ENCODE measurements at regions not wholly inside any gene's neighbourhood (a gene's known extent, or its start where the extent isn't known, plus 50 kb on each side); places are given as distances from the start of the nearest gene placed in this dataset.
A peak's percentile ranks its signal among the peaks of the same experiment; 100 is the strongest.

DNA sequence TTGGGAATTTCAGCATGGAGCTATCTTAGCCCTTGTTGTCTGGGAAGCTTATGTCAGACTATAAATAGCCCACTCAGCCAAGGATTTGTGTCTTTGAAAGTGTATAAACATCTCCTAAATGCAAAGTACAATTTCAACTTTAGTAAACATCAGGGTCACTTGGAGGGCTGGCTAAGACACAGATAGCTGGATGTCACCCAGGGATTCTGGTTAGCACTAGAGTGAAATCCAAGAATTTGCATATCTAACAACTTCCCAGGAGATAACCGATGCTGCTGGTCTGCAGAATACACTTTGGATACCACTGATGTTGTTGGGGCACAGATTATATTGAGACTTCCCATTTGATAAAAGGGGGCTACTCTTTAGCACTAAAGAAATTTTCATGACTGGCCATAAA, 130.9 kb downstream of the PAX1 start:
- Mint-ChIP-seq H3K36me3 (no peaks in the 10 kb centered on the region), H3K9me3 (peaks cover 2 to 17% (median 7%) of the 10 kb centered on the region in 6 donors), H3K4me3 (no peak overlapping the region)

DNA sequence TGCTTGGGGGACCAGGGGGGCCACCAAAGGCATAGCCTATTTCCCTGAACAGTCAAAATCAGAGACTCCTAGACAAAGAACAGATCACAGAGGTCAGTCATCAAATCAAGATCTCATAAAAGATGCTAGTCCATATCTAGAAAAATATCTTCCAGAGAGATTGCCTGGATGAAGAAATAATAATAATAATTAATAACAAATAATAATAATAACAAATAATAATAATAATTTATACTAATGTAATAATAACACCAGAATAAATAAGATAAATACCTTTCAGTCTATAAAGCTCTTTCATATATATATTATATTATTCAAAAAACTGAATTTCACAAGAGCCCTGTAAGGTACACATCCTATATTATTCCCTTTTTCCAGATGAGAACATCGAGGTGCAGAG, 129.6 kb downstream of the PAX1 start:
- peaks cover 0 to 2% (median 2%) of the 10 kb centered on the region in 3 donors for H3K27me3 Mint-ChIP-seq (ENCODE audit: low read depth in 3 of 3)
- no peaks in the 10 kb centered on the region for H3K36me3 Mint-ChIP-seq
- no peak overlapping the region for H3K4me3 Mint-ChIP-seq
- H3K4me1 Mint-ChIP-seq = no peaks in the 10 kb centered on the region
- peaks cover 2 to 13% (median 4%) of the 10 kb centered on the region in 6 donors for H3K9me3 Mint-ChIP-seq
- no peak for DNase-seq
- H3K27ac Mint-ChIP-seq = no peak overlapping the region

More for the DNA sequence above, 130.9 kb downstream of the PAX1 start:
- Mint-ChIP-seq H3K27ac (no peak overlapping the region), H3K27me3 (ENCODE audit: low read depth in 3 of 3) (peaks cover 0 to 2% (median 1%) of the 10 kb centered on the region in 3 donors), H3K4me1 (no peaks in the 10 kb centered on the region)
- no peak for DNase-seq

DNA sequence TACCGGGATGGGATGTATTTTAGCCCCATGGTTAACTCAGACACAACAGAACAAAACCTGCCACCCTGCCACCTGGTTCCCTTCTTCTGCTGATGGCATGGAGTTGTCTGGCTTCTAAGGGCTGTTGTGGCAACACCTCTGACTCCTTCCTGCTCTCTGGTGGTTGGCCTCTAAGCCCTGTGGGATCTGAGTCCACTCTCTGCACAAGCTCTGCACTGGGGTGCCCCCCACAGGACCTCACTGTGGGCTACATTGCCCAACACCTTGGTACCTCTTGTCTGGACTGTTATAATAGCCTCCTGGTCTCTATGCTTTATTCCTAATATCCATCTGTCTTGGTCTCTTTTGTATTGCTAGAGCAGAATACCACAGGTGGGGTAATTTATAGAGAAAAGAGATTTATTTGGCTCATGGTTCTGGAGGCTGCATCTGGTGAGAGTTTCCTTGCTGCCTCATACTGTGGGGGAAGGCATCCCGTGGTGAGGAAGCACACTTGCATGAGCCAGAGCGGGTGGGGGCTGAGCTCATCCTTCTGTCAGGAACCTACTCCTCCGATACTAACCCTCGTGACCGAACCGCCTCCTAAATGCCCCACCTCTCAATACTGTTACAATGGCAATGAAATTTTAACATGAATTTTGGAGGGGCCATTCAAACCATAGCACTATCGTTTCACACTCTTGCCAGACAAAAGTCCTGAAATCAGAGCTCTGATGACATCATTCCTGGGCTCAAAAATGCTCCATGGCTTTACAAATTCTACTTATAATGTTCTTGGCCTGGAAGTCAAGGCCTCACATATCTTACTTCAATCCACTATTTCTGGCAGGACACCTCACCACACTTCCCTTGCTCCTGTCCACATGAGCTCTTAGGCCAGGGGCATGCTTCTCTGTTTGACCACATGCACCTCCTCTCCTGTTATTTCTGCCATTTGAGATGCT, 127.2 kb downstream of the PAX1 start:
- H3K27me3 Mint-ChIP-seq (ENCODE audit: low read depth in 3 of 3) = peaks cover 0 to 2% (median 2%) of the 10 kb centered on the region in 3 donors
- H3K27ac Mint-ChIP-seq = no peak overlapping the region
- H3K4me1 Mint-ChIP-seq = no peaks in the 10 kb centered on the region
- DNase-seq = no peak
- peaks cover 0 to 5% (median 0%) of the 10 kb centered on the region in 3 donors for H3K36me3 Mint-ChIP-seq
- H3K4me3 Mint-ChIP-seq = no peak overlapping the region
- H3K9me3 Mint-ChIP-seq = peaks cover 2 to 18% (median 7%) of the 10 kb centered on the region in 6 donors

DNA sequence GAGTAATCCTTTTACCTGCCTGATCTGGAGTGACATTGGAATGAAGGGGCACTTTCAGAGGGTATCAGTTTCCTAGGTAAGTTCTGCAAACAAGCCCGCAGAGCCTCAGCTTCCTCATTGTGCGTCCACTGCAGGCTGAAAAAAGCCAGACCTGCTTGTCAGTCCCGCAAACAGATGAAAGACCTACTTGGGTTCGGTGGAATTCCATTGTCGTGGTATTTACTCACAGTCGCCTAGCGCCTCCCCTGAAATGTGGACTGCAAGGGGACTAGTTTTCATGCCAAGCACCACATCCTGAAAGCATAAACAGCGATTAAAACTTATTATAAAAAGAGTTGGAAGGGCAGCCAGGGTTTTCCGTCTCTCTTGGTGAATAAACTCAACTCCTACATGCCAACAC, 121.5 kb downstream of the PAX1 start:
- Mint-ChIP-seq H3K27me3 (ENCODE audit: low read depth in 3 of 3) (peaks cover 0 to 2% (median 0%) of the 10 kb centered on the region in 3 donors), H3K27ac (no peak overlapping the region), H3K4me3 (no peak overlapping the region), H3K36me3 (peaks cover 0 to 6% (median 0%) of the 10 kb centered on the region in 3 donors), H3K9me3 (peaks cover 0 to 13% (median 6%) of the 10 kb centered on the region in 6 donors), H3K4me1 (no peaks in the 10 kb centered on the region)
- no peak for DNase-seq

DNA sequence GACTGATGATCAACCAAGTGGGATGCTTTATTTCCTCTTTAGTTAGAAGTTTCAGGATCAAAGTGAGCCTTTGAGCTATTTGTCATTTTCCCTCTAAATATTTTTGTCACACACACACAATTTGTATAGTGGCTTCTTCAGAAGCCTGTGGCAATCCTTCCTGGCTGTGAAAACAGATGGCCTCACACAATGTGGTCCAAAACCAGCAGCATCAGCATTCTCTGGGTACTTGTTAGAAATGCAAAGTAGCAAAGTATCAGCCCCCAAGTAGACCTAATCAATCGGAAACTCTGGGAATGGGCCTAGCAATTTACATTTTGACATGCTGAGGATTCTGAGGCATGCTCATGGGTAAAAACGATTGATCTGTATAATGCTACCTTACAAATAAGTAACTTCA, 115.9 kb downstream of the PAX1 start:
- Mint-ChIP-seq H3K4me3 (no peak overlapping the region), H3K36me3 (no peaks in the 10 kb centered on the region), H3K27me3 (ENCODE audit: low read depth in 3 of 3) (peaks cover 0 to 2% (median 0%) of the 10 kb centered on the region in 3 donors), H3K9me3 (peaks cover 0 to 11% (median 2%) of the 10 kb centered on the region in 6 donors), H3K27ac (no peak overlapping the region), H3K4me1 (no peaks in the 10 kb centered on the region)
- DNase-seq = no peak

DNA sequence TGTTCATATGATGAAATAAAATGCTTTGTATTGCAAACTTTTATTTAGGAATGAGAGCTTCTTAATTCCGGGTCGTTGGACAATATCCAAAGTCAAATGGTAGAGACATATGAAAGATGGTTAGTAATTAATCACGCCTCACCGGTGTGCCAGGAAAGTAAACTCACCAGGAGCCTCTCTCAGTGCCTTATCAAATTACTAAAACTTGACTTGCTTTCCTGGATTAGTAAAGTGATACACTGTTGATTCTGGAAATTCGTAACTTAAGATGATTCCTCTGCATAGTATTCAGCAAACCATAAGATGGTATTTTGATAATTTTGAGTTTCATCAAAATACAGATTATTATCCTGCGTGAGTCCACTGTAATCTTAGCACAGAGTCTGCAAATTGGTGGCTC, 115.2 kb downstream of the PAX1 start:
- Mint-ChIP-seq H3K27ac (no peak overlapping the region), H3K9me3 (peaks cover 0 to 11% (median under 1%) of the 10 kb centered on the region in 6 donors), H3K4me3 (no peak overlapping the region), H3K27me3 (ENCODE audit: low read depth in 3 of 3) (peaks cover 0 to 2% (median 0%) of the 10 kb centered on the region in 3 donors), H3K36me3 (no peaks in the 10 kb centered on the region), H3K4me1 (no peaks in the 10 kb centered on the region)
- DNase-seq = no peak

DNA sequence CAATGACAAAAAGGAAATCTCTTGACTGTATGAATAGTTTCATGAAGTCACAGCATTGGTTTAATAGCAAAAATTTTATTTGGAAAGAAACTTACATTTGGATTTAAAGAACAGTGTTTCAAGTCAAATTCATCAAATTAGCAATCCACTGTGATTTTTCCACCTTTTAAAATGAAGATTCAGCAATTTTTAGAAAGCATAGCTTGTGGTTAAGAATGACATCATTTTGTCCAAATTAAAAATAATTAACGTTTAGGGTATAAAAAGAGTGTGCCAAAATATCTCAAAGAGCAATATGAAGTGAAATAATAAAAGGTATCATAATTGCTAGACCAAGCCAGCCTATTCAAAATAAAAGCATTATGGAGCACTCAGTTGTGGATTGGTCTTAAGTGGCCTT, 114.6 kb downstream of the PAX1 start:
- Mint-ChIP-seq H3K4me3 (no peak overlapping the region), H3K9me3 (peaks cover 0 to 11% (median under 1%) of the 10 kb centered on the region in 6 donors), H3K27ac (no peak overlapping the region), H3K4me1 (no peaks in the 10 kb centered on the region), H3K27me3 (ENCODE audit: low read depth in 3 of 3) (peaks cover 0 to 2% (median 0%) of the 10 kb centered on the region in 3 donors), H3K36me3 (no peaks in the 10 kb centered on the region)
- no peak for DNase-seq

DNA sequence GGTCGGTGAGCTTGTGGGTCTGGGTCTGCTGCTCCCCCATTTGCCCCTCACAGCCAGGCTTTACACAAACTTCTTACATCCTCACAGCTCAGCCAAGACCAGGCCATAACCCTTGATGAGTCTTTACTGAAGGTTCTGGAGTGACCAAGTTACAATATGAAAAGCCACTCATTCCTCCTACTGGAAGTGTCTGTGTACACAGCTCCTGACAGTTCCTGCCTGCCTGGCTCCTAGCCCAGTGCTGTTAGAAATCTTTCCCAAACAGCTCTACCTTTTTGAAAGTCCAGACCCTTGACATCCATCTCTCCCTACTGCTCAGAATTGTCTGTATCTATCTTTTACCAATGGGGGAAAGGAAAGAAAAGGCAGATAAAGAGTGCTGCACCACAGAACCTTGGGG, 106.9 kb downstream of the PAX1 start:
- H3K36me3 Mint-ChIP-seq = no peaks in the 10 kb centered on the region
- H3K4me3 Mint-ChIP-seq = no peak overlapping the region
- H3K4me1 Mint-ChIP-seq = peaks cover 0 to 2% of the 10 kb centered on the region in 2 donors
- no peak for DNase-seq
- H3K9me3 Mint-ChIP-seq = peaks cover 0 to 8% (median 3%) of the 10 kb centered on the region in 6 donors
- peaks cover 0 to 4% (median 0%) of the 10 kb centered on the region in 3 donors for H3K27me3 Mint-ChIP-seq (ENCODE audit: low read depth in 3 of 3)
- no peak overlapping the region for H3K27ac Mint-ChIP-seq

DNA sequence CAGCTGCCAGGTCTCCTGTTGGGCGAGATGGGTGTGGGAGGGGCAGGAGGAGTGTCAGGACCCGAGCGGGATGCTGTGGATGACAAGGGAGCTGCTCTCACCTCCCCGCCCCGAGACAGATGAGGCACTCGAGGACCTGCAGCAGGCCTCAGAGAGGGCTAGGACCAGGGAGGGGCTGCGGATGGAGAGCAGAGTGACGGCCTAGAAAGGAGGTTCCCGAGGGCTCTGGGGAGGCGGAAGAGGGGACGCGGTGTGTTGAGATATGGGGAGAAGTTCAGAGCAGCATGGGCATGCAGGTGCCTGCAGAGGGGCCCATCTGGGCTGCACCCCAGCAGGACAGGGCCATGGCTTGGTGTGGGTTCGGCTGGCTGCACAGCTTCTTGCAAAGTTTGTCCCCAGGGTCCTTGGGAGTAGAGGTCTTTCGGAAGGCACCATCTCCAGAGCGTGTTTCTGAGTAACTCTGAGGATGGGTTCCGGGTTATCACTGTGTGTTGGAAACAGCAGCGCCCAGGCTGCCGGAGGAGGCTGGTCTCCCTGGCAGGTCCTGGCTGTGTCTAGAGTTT, 104.6 kb downstream of the PAX1 start:
- Mint-ChIP-seq H3K36me3 (no peaks in the 10 kb centered on the region), H3K9me3 (peaks cover 0 to 8% (median 2%) of the 10 kb centered on the region in 6 donors), H3K4me3 (no peak overlapping the region), H3K4me1 (peaks cover 0 to 2% of the 10 kb centered on the region in 2 donors), H3K27me3 (ENCODE audit: low read depth in 3 of 3) (peaks cover 0 to 4% (median 0%) of the 10 kb centered on the region in 3 donors), H3K27ac (peak overlapping the region in 1 of 6 donors; percentile 30)
- no peak for DNase-seq

DNA sequence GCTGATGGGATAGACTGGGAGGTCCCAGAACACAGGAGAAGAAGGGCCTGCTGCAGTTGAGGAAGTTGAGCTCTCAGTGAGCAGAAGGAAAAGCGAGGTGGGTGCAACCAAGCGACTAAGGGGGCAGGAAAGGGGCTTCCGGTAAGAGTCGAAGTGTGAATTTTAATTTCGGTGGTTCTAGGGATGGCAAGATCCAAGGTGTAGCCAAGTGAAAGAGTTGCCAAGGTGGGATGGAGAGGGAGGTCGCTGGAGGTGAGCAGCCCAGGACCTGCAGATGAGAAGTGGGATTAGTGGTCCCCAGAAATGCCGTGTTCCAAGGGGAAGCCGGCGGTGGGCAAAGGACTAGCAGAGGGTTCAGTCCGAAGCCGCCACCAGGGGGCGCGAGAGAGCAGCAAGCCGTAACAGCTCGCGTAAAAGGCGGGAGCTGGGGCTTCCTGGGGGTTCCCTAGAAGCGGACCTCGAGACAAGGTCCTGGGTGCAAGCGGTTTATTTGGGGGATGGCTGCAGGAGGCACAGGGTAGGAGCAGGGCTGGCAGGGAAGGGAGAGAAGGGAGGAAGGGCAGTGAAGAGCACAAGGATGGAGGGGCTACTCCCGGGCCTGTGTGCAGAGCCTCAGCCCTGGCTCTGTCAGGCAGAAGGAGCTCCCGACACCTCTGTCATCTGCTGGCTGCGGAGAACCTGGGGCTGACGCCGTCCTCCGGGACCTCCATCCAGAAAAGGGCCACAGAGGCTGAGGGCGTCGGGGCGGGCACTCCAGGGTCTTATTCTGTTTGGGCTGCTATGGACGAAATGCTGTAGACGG, 103.6 kb downstream of the PAX1 start:
- H3K9me3 Mint-ChIP-seq = peaks cover 0 to 8% (median 2%) of the 10 kb centered on the region in 6 donors
- DNase-seq = no peak
- H3K4me1 Mint-ChIP-seq = peaks cover 0 to 2% of the 10 kb centered on the region in 2 donors
- no peaks in the 10 kb centered on the region for H3K36me3 Mint-ChIP-seq
- no peak overlapping the region for H3K4me3 Mint-ChIP-seq
- H3K27me3 Mint-ChIP-seq (ENCODE audit: low read depth in 3 of 3) = peaks cover 0 to 4% (median 0%) of the 10 kb centered on the region in 3 donors
- no peak overlapping the region for H3K27ac Mint-ChIP-seq

DNA sequence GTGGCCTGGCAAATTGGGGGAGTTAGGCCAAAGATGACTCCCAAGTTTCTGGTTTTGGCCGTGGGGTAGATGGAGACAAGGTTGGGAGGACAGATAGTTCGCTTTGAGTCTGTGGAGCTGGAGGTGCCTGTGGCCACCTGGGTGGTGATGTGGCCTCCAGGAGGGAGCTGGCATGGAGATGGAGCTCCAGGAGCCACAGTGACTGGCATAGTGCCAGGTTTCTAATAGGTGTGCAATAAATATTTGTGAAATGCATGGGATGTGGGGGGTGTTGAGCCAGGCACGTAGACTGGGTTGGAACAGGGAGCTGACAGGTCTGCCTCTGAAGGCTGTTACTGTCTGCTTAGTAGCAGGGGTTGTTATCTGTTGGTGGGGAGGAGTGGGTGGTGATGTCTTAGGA, 102.7 kb downstream of the PAX1 start:
- no peak overlapping the region for H3K27ac Mint-ChIP-seq
- H3K4me1 Mint-ChIP-seq = peaks cover 0 to 2% of the 10 kb centered on the region in 2 donors
- H3K4me3 Mint-ChIP-seq = no peak overlapping the region
- peaks cover 0 to 4% (median 2%) of the 10 kb centered on the region in 3 donors for H3K27me3 Mint-ChIP-seq (ENCODE audit: low read depth in 3 of 3)
- DNase-seq = no peak
- H3K36me3 Mint-ChIP-seq = no peaks in the 10 kb centered on the region
- peaks cover 0 to 8% (median under 1%) of the 10 kb centered on the region in 6 donors for H3K9me3 Mint-ChIP-seq

DNA sequence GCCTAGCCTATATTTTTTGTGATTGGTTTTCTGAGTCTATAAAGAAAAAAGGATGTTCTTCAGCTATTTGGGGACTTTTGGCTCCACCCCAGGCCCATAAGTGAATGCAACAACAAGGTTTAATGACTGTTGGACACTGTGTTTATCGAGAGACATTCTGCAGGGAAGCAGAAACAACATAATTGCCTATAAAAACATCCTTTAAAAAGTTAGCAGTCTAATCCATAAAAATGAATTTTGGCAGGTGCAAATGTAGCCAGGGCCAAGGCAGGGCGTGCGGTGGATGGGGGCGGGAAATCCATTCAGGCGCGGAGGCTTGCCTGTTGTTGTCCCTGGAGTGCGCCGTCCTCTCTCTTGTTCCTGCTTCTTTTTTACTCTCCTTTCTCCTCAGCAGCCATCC, 99.3 kb downstream of the PAX1 start:
- Mint-ChIP-seq H3K27me3 (ENCODE audit: low read depth in 3 of 3) (peaks cover 2 to 4% (median 2%) of the 10 kb centered on the region in 3 donors), H3K9me3 (peaks cover 0 to 10% (median 3%) of the 10 kb centered on the region in 6 donors), H3K4me3 (no peak overlapping the region), H3K27ac (no peak overlapping the region), H3K4me1 (peaks cover 0 to 2% of the 10 kb centered on the region in 2 donors), H3K36me3 (no peaks in the 10 kb centered on the region)
- no peak for DNase-seq

DNA sequence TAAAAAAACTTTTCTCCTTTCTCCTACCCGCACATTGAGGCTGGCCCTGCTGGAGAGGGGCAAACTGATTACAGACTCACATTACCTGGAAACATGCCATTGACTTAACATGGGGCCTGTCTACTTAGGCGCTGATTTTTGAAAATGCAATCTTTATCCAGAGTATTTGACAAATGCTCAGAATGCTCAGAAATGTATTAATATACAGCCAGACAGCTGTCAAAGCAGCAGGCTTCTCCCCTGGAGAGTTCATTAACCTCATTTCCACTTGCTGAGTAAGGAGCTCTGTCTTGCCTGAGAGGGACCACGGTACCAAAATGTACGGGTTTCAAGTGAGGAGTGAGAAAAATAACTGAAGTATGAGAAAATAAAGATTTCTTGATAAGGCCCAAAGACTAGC, 95.7 kb downstream of the PAX1 start:
- Mint-ChIP-seq H3K4me1 (no peaks in the 10 kb centered on the region), H3K27ac (no peak overlapping the region), H3K9me3 (peaks cover 0 to 11% (median 7%) of the 10 kb centered on the region in 6 donors)

More for the DNA sequence above, 95.7 kb downstream of the PAX1 start:
- peaks cover 0 to 3% (median 2%) of the 10 kb centered on the region in 3 donors for H3K27me3 Mint-ChIP-seq (ENCODE audit: low read depth in 3 of 3)
- H3K4me3 Mint-ChIP-seq = no peak overlapping the region
- no peak for DNase-seq
- H3K36me3 Mint-ChIP-seq = no peaks in the 10 kb centered on the region

All from immature natural killer cell (primary cell).